ENCODE measurements at regions not wholly inside any gene's neighbourhood (a gene's known extent, or its start where the extent isn't known, plus 50 kb on each side); places are given as distances from the start of the nearest gene placed in this dataset.
"Not testable (repeated sequence)": the region's sequence is repeated elsewhere in the genome, so short reads cannot be mapped to it uniquely, and the experiment has no call there.

- no peak for DNase-seq (ENCODE audit: low read depth, low spot score)
These were observed 609.4 kb upstream of the SOX9 start for GRCh38 chr17:71511266-71511995.

GRCh38 chr17:71513725-71514124 is 607.1 kb upstream of the SOX9 start:
- DNase-seq (ENCODE audit: low read depth, low spot score), result not testable (repeated sequence)

- no peak for DNase-seq (ENCODE audit: low read depth, low spot score)
These were observed 604.7 kb upstream of the SOX9 start for GRCh38 chr17:71516149-71516548.

GRCh38 chr17:71519285-71519684 is 601.5 kb upstream of the SOX9 start:
- DNase-seq (ENCODE audit: low read depth, low spot score), result no peak

- no peak for DNase-seq (ENCODE audit: low read depth, low spot score)
These were observed 599.1 kb upstream of the SOX9 start for GRCh38 chr17:71521724-71522123.

- no peak for DNase-seq (ENCODE audit: low read depth, low spot score)
These were observed 598.4 kb upstream of the SOX9 start for GRCh38 chr17:71522383-71522782.

- no peak for DNase-seq (ENCODE audit: low read depth, low spot score)
These were observed 593.5 kb upstream of the SOX9 start for GRCh38 chr17:71527311-71527710.

- DNase-seq (ENCODE audit: low read depth, low spot score), result no peak
These were observed 592.6 kb upstream of the SOX9 start for GRCh38 chr17:71528210-71528609.

- no peak for DNase-seq (ENCODE audit: low read depth, low spot score)
These were observed 590.6 kb upstream of the SOX9 start for GRCh38 chr17:71530248-71530647.

GRCh38 chr17:71535321-71535720 is 585.5 kb upstream of the SOX9 start:
- DNase-seq (ENCODE audit: low read depth, low spot score), result no peak

GRCh38 chr17:71546419-71546818 is 574.4 kb upstream of the SOX9 start:
- DNase-seq (ENCODE audit: low read depth, low spot score), result no peak

GRCh38 chr17:71547904-71548303 is 572.9 kb upstream of the SOX9 start:
- no peak for DNase-seq (ENCODE audit: low read depth, low spot score)

GRCh38 chr17:71548540-71549190 is 572.2 kb upstream of the SOX9 start:
- DNase-seq (ENCODE audit: low read depth, low spot score), result no peak

GRCh38 chr17:71550675-71551074 is 570.1 kb upstream of the SOX9 start:
- no peak for DNase-seq (ENCODE audit: low read depth, low spot score)

GRCh38 chr17:71553381-71553780 is 567.4 kb upstream of the SOX9 start:
- no peak for DNase-seq (ENCODE audit: low read depth, low spot score)

- DNase-seq (ENCODE audit: low read depth, low spot score), result no peak
These were observed 561.9 kb upstream of the SOX9 start for GRCh38 chr17:71558901-71559300.

- DNase-seq (ENCODE audit: low read depth, low spot score), result no peak
These were observed 548.5 kb upstream of the SOX9 start for GRCh38 chr17:71572343-71572742.

- no peak for DNase-seq (ENCODE audit: low read depth, low spot score)
These were observed 542.4 kb upstream of the SOX9 start for GRCh38 chr17:71578446-71578845.

- no peak for DNase-seq (ENCODE audit: low read depth, low spot score)
These were observed 540.6 kb upstream of the SOX9 start for GRCh38 chr17:71580220-71580619.

- DNase-seq (ENCODE audit: low read depth, low spot score), result no peak
These were observed 535.3 kb upstream of the SOX9 start for GRCh38 chr17:71585540-71585939.

GRCh38 chr17:71592431-71592830 is 528.4 kb upstream of the SOX9 start:
- DNase-seq (ENCODE audit: low read depth, low spot score), result no peak

GRCh38 chr17:71593078-71593477 is 527.7 kb upstream of the SOX9 start:
- no peak for DNase-seq (ENCODE audit: low read depth, low spot score)

- DNase-seq (ENCODE audit: low read depth, low spot score), result not testable (repeated sequence)
These were observed 521.2 kb upstream of the SOX9 start for GRCh38 chr17:71599583-71599982.
